ENCODE measurements at regions not wholly inside any gene's neighbourhood (a gene's known extent, or its start where the extent isn't known, plus 50 kb on each side); places are given as distances from the start of the nearest gene placed in this dataset.

GRCh38 chr14:96631030-96631429 lies 128.8 kb downstream of the PAPOLA start:
- WGBS, 2 donors = 85 to 90% methylated on average over 5 of the region's 5 CpGs
- Histone ChIP-seq H3K27me3 (ENCODE audit: control insufficient read depth in 3 of 3, insufficient read depth in 3 of 3, low read length in 2 of 3) (peaks cover 0 to 3% (median 0%) of the 10 kb centered on the region in 3 donors), H3K4me3 (no peak overlapping the region), H3K4me1 (ENCODE audit: control insufficient read depth in 5 of 5, insufficient read depth in 5 of 5, low read length in 5 of 5) (no peaks in the 10 kb centered on the region), H3K9me3 (ENCODE audit: control insufficient read depth in 4 of 4, insufficient read depth in 3 of 4, low read length in 3 of 4) (peaks cover 0 to 6% (median 0%) of the 10 kb centered on the region in 4 donors), H3K27ac (ENCODE audit: low read depth in 1 of 2, low read length in 1 of 2) (no peak overlapping the region), H3K9ac (ENCODE audit: insufficient read depth in 1 of 2, low read length in 2 of 2) (no peak overlapping the region), H3K36me3 (ENCODE audit: control insufficient read depth in 4 of 4, insufficient read depth in 4 of 4, low read length in 4 of 4) (no peaks in the 10 kb centered on the region)
- DNase-seq (no peak), ATAC-seq (ENCODE audit: insufficient read depth, low FRiP score) (no peak)
- no peak for TF ChIP-seq CTCF (IDR thresholded peaks at IDR 0.05; ENCODE audit: control extremely low read depth, extremely low read depth)

- TF ChIP-seq CTCF (IDR thresholded peaks at IDR 0.05; ENCODE audit: control extremely low read depth, extremely low read depth) = no peak
- H3K4me1 ChIP-seq (ENCODE audit: control insufficient read depth in 5 of 5, insufficient read depth in 5 of 5, low read length in 5 of 5) = no peaks in the 10 kb centered on the region
- no peaks in the 10 kb centered on the region for H3K36me3 ChIP-seq (ENCODE audit: control insufficient read depth in 4 of 4, insufficient read depth in 4 of 4, low read length in 4 of 4)
- H3K9ac ChIP-seq (ENCODE audit: insufficient read depth in 1 of 2, low read length in 2 of 2) = no peak overlapping the region
- DNase-seq = no peak
- ATAC-seq (ENCODE audit: insufficient read depth, low FRiP score) = no peak
- H3K9me3 ChIP-seq (ENCODE audit: control insufficient read depth in 4 of 4, insufficient read depth in 3 of 4, low read length in 3 of 4) = peaks cover 0 to 6% (median 0%) of the 10 kb centered on the region in 4 donors
- H3K27ac ChIP-seq (ENCODE audit: low read depth in 1 of 2, low read length in 1 of 2) = no peak overlapping the region
- H3K4me3 ChIP-seq = no peak overlapping the region
- H3K27me3 ChIP-seq (ENCODE audit: control insufficient read depth in 3 of 3, insufficient read depth in 3 of 3, low read length in 2 of 3) = peaks cover 0 to 3% (median 0%) of the 10 kb centered on the region in 3 donors
- 87 to 89% methylated on average over 16 to 17 of the region's 17 CpGs for WGBS, 2 donors
These were observed 129.6 kb downstream of the PAPOLA start for GRCh38 chr14:96631621-96632362.

GRCh38 chr14:96632363-96632758 lies 130.2 kb downstream of the PAPOLA start:
- Histone ChIP-seq H3K27me3 (ENCODE audit: control insufficient read depth in 3 of 3, insufficient read depth in 3 of 3, low read length in 2 of 3) (peaks cover 0 to 3% (median 0%) of the 10 kb centered on the region in 3 donors), H3K4me3 (no peak overlapping the region), H3K36me3 (ENCODE audit: control insufficient read depth in 4 of 4, insufficient read depth in 4 of 4, low read length in 4 of 4) (no peaks in the 10 kb centered on the region), H3K27ac (ENCODE audit: low read depth in 1 of 2, low read length in 1 of 2) (no peak overlapping the region), H3K9ac (ENCODE audit: insufficient read depth in 1 of 2, low read length in 2 of 2) (no peak overlapping the region), H3K4me1 (ENCODE audit: control insufficient read depth in 5 of 5, insufficient read depth in 5 of 5, low read length in 5 of 5) (no peaks in the 10 kb centered on the region), H3K9me3 (ENCODE audit: control insufficient read depth in 4 of 4, insufficient read depth in 3 of 4, low read length in 3 of 4) (peaks cover 0 to 6% (median 0%) of the 10 kb centered on the region in 4 donors)
- TF ChIP-seq CTCF (IDR thresholded peaks at IDR 0.05; ENCODE audit: control extremely low read depth, extremely low read depth) = no peak
- 62 to 78% methylated on average over 8 of the region's 8 CpGs for WGBS, 2 donors
- ATAC-seq (ENCODE audit: insufficient read depth, low FRiP score) = no peak
- no peak for DNase-seq
